NCI-H146 treated with DMSO at 0.1 percent for 48 hours (cell line): ENCODE measurements at regions not wholly inside any gene's neighbourhood (a gene's known extent, or its start where the extent isn't known, plus 50 kb on each side); places are given as distances from the start of the nearest gene placed in this dataset.
"Not testable (repeated sequence)": the region's sequence is repeated elsewhere in the genome, so short reads cannot be mapped to it uniquely, and the experiment has no call there.

Experiments
- DNase-seq: peaks from one replicate; lab custom pipeline; 2025; ENCODE audit not compliant: unreplicated experiment; lab: John Stamatoyannopoulos, UW

DNA sequence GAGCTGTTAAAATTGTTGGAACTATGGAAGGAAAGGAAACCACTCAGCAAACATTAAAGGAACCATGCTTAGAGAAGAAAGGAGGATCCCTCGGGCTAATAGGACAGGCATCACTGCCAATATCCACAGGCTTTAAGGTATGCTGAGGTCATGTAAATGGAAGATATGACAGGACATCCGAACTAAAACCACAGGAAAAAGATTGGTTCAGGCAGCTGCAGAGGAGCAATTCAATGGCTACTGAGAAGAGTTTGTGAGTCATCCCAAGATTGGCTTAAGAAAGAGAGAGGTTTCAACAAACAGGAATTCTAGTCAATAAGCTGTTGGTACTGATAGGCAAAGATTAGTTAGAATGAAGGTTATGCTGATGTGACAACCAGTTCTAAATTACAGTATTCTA, 106.4 kb upstream of the FAM241A start:
- no peak for DNase-seq

GRCh38 chr4:112049119-112049518, 96.1 kb upstream of the FAM241A start:
- not testable (repeated sequence) for DNase-seq

GRCh38 chr4:112053825-112054350, 91.4 kb upstream of the FAM241A start:
- no peak for DNase-seq

DNA sequence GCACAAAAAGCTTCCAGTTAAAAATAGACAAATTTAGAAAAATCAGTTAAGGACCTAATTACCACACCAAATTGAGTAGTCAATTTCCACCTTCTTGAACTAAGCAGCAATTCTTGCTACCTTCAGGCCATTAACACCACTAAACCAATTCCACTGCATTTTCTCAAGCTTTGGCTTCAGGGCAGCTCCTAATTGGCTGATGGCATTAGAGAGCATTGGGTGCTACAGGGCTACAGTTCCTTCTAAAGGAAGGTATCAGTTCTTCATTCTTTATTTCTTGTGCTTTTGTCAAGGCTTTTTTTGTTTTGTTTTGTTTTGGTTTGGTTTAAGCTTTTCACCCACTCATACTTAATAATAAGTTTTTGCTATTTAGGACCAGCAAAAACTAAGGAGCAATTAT, 90.2 kb upstream of the FAM241A start:
- DNase-seq = no peak

- no peak for DNase-seq
Measured at GRCh38 chr4:112057470-112057869, 87.8 kb upstream of the FAM241A start.

GRCh38 chr4:112058433-112058832, 86.8 kb upstream of the FAM241A start:
- DNase-seq = no peak

DNA sequence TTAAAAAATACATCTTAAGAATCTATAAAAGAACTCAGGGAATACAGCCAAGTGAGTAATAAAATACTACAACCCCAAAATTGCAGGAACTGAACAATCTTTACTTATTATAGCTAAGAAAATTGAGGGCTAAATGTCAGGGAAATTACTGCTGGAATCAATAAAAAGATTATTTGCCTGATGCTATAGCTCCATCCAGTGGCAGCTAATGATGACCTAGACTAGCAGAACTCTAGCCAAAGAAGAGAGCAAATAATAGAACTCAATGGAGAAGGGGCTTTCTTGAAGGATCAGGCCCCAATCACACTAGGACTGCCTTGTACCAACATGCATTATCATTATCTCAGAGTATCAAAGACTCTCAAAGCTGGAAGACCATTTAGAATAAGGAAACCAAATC, 85.0 kb upstream of the FAM241A start:
- DNase-seq = no peak

DNA sequence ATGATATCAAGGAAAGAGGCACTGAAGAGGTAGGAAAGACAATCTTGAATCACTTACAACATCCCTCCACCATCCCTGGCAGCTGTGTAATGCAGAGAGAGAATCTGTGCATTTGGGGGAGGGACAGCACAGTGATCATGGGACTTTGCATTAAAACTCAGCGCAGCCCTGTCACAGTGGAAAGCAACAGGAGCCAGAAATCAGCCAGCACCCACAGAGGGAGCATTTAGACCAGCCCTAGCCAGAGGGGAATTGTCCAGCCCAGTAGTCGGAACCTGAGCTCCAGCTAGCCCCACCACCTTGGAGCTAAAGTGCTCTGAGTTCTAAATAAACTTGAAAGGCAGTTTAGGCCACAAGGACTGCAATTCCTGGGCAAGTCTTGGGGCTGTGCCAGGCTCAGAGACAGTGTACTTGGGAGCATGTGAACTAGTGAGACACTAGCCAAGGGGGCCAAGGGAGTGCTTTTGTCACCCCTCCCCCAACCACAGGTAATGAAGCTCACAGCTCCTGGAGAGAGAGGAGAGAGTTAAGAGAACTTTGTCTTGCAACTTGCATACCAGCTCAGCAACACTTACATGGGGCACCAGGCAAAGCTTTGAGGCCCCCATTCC, 83.9 kb upstream of the FAM241A start:
- DNase-seq = no peak

- DNase-seq = no peak
Measured at GRCh38 chr4:112063260-112063659, 82.0 kb upstream of the FAM241A start.

DNA sequence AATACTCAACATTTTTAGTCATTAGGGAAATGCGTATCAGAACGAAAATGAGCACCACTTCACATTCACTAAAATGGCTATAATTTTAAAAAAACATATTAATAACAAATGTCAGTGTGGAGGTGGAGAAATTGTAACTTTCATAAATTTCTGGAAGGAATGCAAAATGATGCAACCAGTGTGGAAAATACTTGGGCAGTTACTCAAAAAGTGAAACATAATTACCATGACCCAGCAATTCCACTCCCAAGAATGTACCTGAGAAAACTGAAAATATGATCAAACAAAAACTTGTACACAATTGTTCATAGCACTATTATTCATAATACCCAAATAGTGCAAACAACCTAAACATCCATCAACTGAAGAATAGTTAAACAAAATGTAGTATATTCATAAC, 76.1 kb upstream of the FAM241A start:
- no peak for DNase-seq

DNA sequence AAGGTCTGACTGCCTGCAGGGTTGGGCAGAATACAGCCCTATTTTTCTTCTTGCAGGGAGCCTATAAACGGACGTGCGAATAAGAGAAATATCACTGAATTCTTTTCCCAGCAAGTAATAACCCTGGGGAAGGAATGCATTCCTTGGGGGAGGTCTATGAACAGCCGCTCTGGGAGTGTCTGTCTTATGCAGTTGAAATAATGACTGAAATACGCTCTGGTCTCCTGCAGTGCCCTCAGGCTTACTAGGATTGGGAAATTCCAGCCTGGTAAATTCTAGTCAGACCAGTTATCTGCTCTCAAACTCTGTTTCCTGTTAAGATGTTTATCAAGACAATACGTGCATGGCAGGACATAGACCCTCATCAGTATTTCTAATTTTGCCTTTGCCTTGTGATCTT, 72.1 kb upstream of the FAM241A start:
- DNase-seq = no peak

DNA sequence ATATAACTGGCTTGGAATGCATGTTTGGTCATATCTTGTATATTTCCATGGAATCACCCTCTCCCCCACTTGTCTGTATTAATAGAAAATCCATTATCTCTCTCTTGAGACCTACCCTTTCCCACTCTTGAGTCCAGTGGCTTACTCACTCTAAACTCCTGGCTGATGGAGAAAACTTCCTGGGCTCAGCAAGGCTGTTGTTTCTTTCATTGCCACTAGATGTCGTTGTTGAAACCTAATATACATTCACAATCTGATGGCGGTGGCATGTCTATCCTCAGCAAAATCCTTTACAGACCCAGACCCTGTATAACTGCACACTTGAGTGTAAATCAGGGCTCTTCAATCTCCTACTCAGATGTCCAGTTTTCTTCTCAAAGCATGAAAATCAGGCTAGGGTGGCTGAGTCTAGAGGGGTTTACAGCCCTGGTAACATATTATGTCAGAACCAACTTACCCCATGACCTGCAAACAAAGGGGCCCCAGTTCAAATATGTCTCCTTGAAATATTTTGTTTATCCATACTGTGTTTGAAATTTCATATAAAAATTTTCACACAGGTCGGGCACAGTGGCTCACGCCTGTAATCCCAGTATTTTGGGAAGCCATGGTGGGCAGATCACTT, 70.0 kb upstream of the FAM241A start:
- DNase-seq = no peak

GRCh38 chr4:112075906-112076305, 69.3 kb upstream of the FAM241A start:
- no peak for DNase-seq

GRCh38 chr4:112076919-112077608, 68.2 kb upstream of the FAM241A start:
- DNase-seq = no peak

DNA sequence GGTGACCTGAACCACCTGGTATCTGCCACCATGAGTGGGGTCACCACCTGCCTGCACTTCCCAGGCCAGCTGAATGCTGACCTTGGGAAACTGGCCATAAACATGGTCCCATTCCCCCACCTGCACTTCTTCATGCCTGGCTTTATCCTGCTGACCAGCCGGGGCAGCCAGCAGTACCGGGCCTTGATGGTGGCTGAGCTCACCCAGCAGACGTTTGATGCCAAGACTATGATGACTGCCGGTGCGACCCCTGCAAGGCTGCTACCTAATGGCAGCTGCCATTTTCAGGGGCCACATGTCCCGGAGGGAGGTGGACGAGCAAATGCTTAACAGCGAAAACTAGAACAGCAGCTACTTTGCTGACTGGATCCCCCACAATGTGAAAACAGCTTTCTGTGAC, 67.5 kb upstream of the FAM241A start:
- DNase-seq = no peak

DNA sequence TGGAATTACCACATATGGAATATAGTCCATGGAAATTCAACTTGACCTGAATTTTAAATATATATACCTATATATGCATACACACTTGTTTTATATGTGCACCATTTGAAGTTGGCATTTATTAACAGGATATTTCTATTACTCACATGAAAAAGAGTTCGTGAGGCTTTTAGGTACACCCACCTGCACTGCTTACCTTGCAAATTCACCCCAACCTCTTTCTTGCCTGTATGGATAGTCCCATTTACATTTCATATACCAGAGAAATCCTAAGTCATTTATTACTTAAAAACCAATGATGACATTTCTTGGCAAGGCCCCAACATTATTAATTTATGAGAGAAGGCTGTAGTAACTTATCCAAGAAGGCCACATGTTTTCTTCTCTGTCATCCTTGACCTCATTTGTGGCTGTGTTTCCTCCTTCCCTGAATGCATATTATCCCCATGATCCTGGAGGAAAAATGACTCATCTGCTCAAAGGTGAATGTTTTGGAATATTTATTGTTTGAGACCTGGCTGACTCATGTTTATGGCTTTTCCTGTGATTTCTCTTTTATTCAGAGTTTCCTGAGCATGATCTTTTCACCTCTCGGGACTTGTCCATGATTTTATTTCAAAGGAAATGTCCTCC, 62.2 kb upstream of the FAM241A start:
- DNase-seq = no peak

GRCh38 chr4:112083587-112084347, 61.5 kb upstream of the FAM241A start:
- no peak for DNase-seq

DNA sequence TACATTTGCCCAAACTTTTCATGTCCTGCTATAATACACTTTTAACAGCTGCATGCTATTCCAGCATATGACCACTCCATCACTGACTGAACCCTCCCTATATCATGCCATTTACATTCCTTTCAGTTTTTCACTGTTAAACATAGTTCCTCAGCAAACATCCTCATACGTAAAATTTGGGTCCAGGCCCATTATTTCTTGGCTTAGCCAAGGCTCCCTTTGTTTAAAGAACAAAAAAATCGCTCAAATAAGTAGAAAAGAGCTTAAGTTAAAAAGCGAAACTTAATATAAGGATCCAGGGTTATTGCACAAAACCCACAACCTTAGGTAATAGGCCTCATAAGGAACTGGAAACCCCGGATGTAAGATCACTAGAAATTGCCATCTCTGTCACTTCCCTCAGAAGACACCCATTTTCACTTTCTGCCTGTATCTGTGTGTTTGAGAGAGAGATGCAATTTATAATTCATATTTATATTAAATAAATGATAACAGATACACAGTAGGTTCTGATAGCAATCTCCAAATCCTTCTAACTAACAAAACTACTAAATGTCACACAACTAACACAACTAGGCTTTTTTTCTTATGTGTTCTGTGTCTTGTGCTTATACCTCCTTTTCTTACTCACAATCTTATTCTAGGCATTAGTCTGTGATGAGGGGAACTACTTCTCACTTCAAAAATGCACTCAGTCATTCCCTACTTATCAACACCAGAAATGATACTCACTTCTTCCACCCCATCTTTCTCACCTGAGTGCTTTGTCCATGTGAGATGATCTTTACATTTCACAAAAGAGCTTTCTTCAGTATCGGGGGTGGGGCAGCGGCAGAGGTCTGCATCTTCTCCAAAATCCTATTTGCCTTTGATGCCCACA, 59.9 kb upstream of the FAM241A start:
- DNase-seq = no peak

DNA sequence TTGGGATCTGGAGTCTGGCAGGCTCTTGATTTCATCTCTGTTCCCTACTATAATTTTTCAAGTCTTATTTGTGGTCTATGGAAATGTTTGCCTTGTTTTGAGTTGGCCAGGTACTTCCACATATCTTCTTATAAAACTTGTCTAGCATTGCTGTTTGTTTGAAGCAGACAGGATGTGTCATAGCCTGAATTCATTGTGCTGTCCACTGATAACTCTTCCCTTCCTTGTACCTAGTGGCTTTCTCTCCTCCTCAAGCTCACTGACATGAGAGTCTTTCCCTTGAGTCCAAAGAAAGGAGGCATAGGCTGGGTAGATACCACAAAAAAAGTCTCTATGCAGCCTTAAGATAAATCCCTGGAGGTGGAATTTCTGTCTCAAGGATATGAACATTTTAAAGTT, 59.2 kb upstream of the FAM241A start:
- no peak for DNase-seq

GRCh38 chr4:112086661-112087060, 58.6 kb upstream of the FAM241A start:
- not testable (repeated sequence) for DNase-seq
